ENCODE measurements at regions not wholly inside any gene's neighbourhood (a gene's known extent, or its start where the extent isn't known, plus 50 kb on each side); places are given as distances from the start of the nearest gene placed in this dataset.

GRCh38 chr10:132115732-132116131, 50.0 kb downstream of the JAKMIP3 start:
- no peak for ATAC-seq

GRCh38 chr10:132117146-132117545, 51.4 kb downstream of the JAKMIP3 start:
- DNase-seq (no peak), ATAC-seq (no peak)
- Mint-ChIP-seq H3K4me1 (no peaks in the 10 kb centered on the region), H3K9me3 (no peaks in the 10 kb centered on the region), H3K27ac (no peak overlapping the region), H3K4me3 (no peak overlapping the region), H3K36me3 (ENCODE audit: low read depth) (no peaks in the 10 kb centered on the region), H3K27me3 (no peaks in the 10 kb centered on the region)

More at GRCh38 chr10:132115732-132116131, 50.0 kb downstream of the JAKMIP3 start:
- no peak overlapping the region for H3K4me3 Mint-ChIP-seq
- no peaks in the 10 kb centered on the region for H3K27me3 Mint-ChIP-seq
- no peaks in the 10 kb centered on the region for H3K4me1 Mint-ChIP-seq
- no peak overlapping the region for H3K27ac Mint-ChIP-seq
- H3K9me3 Mint-ChIP-seq = no peaks in the 10 kb centered on the region
- no peaks in the 10 kb centered on the region for H3K36me3 Mint-ChIP-seq (ENCODE audit: low read depth)
- DNase-seq = no peak

- no peaks in the 10 kb centered on the region for H3K36me3 Mint-ChIP-seq (ENCODE audit: low read depth)
- H3K9me3 Mint-ChIP-seq = no peaks in the 10 kb centered on the region
- no peak for ATAC-seq
- no peak for DNase-seq
- H3K4me1 Mint-ChIP-seq = no peaks in the 10 kb centered on the region
- no peak overlapping the region for H3K27ac Mint-ChIP-seq
- H3K27me3 Mint-ChIP-seq = no peaks in the 10 kb centered on the region
- H3K4me3 Mint-ChIP-seq = no peak overlapping the region
Measured at GRCh38 chr10:132117636-132118190, 52.0 kb downstream of the JAKMIP3 start.

DNA sequence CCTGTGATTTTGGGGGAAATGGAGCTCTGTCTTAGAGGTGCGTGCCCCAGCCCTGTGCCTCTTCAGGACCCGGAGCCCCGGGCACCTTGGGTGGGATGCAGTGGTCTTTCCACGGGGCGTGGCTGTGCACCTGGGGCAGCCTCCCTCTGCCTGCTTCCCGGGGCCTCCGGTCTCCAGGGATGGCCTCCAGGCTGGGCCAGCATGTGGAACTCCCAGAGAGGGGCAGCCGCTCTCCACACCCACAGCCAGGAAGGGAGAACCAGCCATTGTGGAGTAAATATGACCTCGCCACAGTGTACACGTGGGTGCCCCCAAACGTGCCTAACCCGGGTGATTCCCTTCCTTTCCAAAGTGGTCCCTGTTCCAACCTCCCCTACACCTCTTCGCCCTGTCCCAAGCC, 52.6 kb downstream of the JAKMIP3 start:
- Mint-ChIP-seq H3K27ac (no peak overlapping the region), H3K9me3 (no peaks in the 10 kb centered on the region), H3K27me3 (no peaks in the 10 kb centered on the region), H3K4me3 (no peak overlapping the region), H3K4me1 (no peaks in the 10 kb centered on the region), H3K36me3 (ENCODE audit: low read depth) (no peaks in the 10 kb centered on the region)
- ATAC-seq = no peak
- DNase-seq = no peak

DNA sequence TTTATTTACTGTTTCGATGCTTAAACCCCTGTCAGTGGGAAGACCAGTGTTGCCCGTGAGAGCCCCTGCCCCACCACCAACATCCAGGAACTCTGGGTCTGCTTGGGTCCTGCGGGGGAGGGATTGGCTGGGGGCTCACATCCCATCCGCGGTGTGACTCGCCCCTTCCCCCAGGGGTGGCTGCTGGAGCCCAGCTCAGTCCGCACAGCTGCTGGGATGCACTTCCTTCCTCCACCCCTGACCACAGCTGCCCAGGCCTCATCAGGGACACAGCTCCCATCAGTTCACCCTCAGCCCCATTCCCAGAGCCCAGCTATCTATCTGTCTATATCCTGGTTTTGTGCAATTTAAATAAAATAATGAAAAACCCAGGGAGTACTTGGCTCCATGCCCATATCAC, 54.5 kb downstream of the JAKMIP3 start:
- Mint-ChIP-seq H3K27ac (no peak overlapping the region), H3K36me3 (ENCODE audit: low read depth) (no peaks in the 10 kb centered on the region), H3K9me3 (no peaks in the 10 kb centered on the region), H3K4me1 (no peaks in the 10 kb centered on the region), H3K4me3 (no peak overlapping the region), H3K27me3 (no peaks in the 10 kb centered on the region)
- DNase-seq (no peak), ATAC-seq (no peak)

GRCh38 chr10:132120734-132121510, 55.2 kb downstream of the JAKMIP3 start:
- Mint-ChIP-seq H3K4me3 (no peak overlapping the region), H3K36me3 (ENCODE audit: low read depth) (no peaks in the 10 kb centered on the region), H3K9me3 (no peaks in the 10 kb centered on the region), H3K27me3 (no peaks in the 10 kb centered on the region), H3K4me1 (no peaks in the 10 kb centered on the region), H3K27ac (no peak overlapping the region)
- DNase-seq = no peak
- ATAC-seq = no peak

- H3K27me3 Mint-ChIP-seq = no peaks in the 10 kb centered on the region
- H3K4me1 Mint-ChIP-seq = no peaks in the 10 kb centered on the region
- DNase-seq (no peak), ATAC-seq (no peak)
- H3K4me3 Mint-ChIP-seq = no peak overlapping the region
- no peak overlapping the region for H3K27ac Mint-ChIP-seq
- H3K36me3 Mint-ChIP-seq (ENCODE audit: low read depth) = no peaks in the 10 kb centered on the region
- no peaks in the 10 kb centered on the region for H3K9me3 Mint-ChIP-seq
Measured at GRCh38 chr10:132121511-132121830, 55.7 kb downstream of the JAKMIP3 start.

DNA sequence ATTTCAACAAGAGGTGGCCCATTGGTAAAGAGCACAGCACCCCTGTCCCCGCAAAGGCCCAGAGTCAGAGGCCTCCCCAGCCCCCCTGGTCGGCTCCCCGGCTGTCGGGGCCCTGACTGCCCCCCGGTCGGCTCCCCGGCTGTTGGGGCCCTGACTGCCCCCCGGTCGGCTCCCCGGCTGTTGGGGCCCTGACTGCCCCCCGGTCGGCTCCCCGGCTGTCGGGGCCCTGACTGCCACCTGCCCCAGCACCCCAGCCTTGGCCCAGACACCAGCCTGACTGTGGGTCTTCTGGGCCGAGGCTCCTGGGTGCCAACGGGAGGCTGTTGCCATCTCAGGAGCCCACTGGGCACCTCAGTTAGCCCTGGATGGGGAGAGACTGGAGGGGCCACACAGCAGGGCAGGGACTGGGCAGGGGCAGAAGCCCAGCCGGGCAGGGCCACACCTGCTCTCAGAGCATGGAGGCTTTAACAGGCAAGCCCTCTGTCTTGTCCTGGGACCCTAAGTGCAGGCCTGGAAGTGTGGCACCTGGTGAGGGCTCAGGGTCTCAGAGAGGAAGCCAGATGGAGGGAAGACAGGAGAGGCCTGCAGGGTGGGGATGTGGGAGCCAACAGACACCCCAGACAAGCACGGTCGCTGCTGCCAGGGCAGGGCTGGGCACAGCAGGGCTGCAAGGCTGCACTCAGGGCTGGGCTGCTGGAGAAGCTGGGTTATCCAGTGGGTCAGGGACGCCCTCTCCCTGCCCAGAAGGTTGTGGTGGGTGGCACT, 56.5 kb downstream of the JAKMIP3 start:
- H3K36me3 Mint-ChIP-seq (ENCODE audit: low read depth) = no peaks in the 10 kb centered on the region
- no peak overlapping the region for H3K27ac Mint-ChIP-seq
- no peak overlapping the region for H3K4me3 Mint-ChIP-seq
- H3K4me1 Mint-ChIP-seq = no peaks in the 10 kb centered on the region
- DNase-seq (no peak), ATAC-seq (no peak)
- H3K9me3 Mint-ChIP-seq = no peaks in the 10 kb centered on the region
- H3K27me3 Mint-ChIP-seq = no peaks in the 10 kb centered on the region

DNA sequence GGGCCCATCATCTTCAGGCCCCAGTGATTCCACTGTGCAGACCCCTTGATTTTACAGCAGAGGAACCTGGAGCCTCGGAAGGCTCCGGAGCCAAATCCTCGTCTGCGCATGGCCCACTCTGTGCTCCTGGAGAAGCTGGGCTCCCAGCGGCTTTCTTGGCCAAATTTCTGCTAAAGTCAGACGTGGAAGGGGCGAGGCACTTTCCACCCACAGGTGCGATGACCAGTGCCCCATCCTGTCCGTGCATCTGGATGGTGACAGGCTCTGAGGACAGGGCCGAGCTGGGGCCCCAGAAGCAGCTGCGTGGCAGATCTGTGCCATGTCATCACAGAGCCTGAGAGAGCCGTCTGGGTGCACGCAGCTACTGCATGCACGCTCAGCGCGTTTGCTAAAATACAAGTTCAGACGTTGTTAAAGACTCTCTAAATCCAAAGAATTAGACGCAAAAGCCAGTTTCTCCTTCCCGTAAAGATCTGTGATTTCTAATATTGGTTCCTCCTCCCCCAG, 57.2 kb downstream of the JAKMIP3 start:
- Mint-ChIP-seq H3K27ac (no peak overlapping the region), H3K4me3 (no peak overlapping the region), H3K27me3 (peaks cover 2% of the 10 kb centered on the region), H3K9me3 (no peaks in the 10 kb centered on the region), H3K36me3 (ENCODE audit: low read depth) (no peaks in the 10 kb centered on the region), H3K4me1 (no peaks in the 10 kb centered on the region)
- no peak for ATAC-seq
- no peak for DNase-seq

GRCh38 chr10:132123606-132124005, 57.9 kb downstream of the JAKMIP3 start:
- Mint-ChIP-seq H3K9me3 (peaks cover 3% of the 10 kb centered on the region), H3K27ac (no peak overlapping the region), H3K36me3 (ENCODE audit: low read depth) (no peaks in the 10 kb centered on the region), H3K27me3 (peaks cover 6% of the 10 kb centered on the region), H3K4me1 (no peaks in the 10 kb centered on the region), H3K4me3 (no peak overlapping the region)
- ATAC-seq = no peak
- no peak for DNase-seq

DNA sequence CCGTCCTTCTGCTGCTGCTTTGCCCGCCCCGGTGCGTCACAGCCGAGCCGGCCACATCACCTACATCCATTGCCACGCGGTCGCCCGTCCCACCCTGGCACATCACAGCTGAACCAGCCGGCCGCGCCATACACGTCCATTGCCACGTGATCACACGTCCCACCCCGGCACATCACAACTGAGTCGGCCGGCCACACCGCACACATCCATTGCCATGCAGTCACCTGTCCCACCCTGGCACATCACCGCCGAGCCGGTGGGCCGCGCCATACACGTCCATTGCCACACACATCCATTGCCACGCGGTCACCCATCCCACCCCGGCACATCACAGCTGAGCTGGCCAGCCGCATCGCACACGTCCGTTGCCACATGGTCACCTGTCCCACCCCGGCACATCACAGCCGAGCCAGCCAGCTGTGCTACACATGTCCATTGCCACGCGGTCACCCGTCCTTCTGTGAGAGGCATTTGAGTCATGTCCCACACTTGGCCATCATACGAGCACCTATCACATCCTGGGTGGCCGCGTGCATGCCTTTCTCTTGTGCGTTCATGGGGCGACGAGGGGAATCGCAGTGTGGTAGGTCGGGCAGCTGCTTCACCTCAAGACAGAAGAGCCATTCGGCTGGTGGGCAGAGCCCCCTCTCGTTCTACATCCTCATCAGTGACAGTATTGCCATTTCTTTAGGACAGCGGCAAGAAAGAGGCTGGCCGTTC, 58.6 kb downstream of the JAKMIP3 start:
- H3K4me1 Mint-ChIP-seq = no peaks in the 10 kb centered on the region
- ATAC-seq = no peak
- H3K27me3 Mint-ChIP-seq = peaks cover 12% of the 10 kb centered on the region
- no peak overlapping the region for H3K27ac Mint-ChIP-seq
- peaks cover 3% of the 10 kb centered on the region for H3K9me3 Mint-ChIP-seq
- no peak overlapping the region for H3K4me3 Mint-ChIP-seq
- no peaks in the 10 kb centered on the region for H3K36me3 Mint-ChIP-seq (ENCODE audit: low read depth)
- DNase-seq = no peak

- H3K27me3 Mint-ChIP-seq = peaks cover 23% of the 10 kb centered on the region
- peaks cover 3% of the 10 kb centered on the region for H3K9me3 Mint-ChIP-seq
- ATAC-seq = no peak
- H3K4me3 Mint-ChIP-seq = no peak overlapping the region
- H3K36me3 Mint-ChIP-seq (ENCODE audit: low read depth) = no peaks in the 10 kb centered on the region
- no peak overlapping the region for H3K27ac Mint-ChIP-seq
- no peaks in the 10 kb centered on the region for H3K4me1 Mint-ChIP-seq
- DNase-seq = no peak
Measured at GRCh38 chr10:132129431-132129830, 57.3 kb upstream of the DPYSL4 start.

DNA sequence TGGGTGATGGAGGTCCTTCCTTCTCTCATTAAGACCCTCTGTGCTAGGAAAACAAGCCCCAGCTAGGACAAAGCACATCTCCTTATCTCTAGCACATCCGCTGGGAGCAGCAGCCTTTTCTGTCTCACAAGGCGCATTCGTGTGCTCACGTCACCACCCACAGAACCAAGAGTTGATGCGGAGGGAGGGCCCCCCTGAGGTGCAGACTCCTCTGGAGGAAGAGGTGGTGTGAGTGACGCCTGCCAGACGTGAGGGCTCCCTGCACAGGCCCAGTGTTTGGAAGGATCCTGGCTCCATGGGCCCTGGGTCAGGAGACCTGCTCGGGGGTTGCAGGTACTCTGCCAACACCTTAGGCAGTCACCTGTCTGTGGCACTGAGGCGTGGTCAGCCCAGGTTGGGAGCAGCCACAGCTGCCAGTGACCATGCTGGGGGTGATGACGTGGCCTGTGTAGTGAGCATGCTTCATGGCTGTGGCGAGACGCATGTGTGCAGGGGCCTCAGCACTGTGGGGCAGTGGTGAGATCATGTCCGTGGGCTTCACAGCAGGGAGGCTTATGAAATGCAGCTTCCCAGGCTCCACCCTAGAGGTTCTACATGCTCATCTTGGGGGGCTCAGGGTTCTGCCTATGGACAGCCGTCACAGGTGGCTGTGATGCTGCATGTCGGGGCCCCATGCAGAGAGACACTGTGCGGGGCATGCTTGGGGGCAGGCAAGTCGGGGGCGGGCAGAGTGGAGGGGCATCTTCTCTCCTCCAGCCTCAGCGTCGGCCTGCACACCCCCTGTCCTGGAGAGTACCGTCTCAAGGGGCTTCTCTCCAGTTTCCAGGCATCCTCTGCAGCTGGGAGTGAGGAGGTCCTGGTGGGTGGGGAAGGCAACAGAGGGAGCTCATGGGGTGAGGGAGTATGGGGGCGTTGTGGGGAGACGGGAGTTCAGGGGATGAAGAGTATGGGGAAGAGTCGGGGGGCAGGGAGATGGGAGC, 56.2 kb upstream of the DPYSL4 start:
- Mint-ChIP-seq H3K4me3 (no peak overlapping the region), H3K27me3 (peaks cover 23% of the 10 kb centered on the region), H3K36me3 (ENCODE audit: low read depth) (no peaks in the 10 kb centered on the region), H3K9me3 (peaks cover 3% of the 10 kb centered on the region), H3K4me1 (no peaks in the 10 kb centered on the region), H3K27ac (no peak overlapping the region)
- DNase-seq (no peak), ATAC-seq (no peak)
